GM12874 (cell line): ENCODE measurements at regions not wholly inside any gene's neighbourhood (a gene's known extent, or its start where the extent isn't known, plus 50 kb on each side); places are given as distances from the start of the nearest gene placed in this dataset.

Experiments used
- CTCF ChIP-seq: IDR thresholded peaks from 2 replicates; pipeline ENCODE4 v1.5.1; 2011; ENCODE audit warnings: low read depth, mild to moderate bottlenecking, control low read depth, low read length, moderate library complexity; ENCODE audit not compliant: insufficient read depth

- TF ChIP-seq CTCF = no peak
These were observed 104.0 kb upstream of the SSTR1 start for GRCh38 chr14:38103542-38104225.

DNA sequence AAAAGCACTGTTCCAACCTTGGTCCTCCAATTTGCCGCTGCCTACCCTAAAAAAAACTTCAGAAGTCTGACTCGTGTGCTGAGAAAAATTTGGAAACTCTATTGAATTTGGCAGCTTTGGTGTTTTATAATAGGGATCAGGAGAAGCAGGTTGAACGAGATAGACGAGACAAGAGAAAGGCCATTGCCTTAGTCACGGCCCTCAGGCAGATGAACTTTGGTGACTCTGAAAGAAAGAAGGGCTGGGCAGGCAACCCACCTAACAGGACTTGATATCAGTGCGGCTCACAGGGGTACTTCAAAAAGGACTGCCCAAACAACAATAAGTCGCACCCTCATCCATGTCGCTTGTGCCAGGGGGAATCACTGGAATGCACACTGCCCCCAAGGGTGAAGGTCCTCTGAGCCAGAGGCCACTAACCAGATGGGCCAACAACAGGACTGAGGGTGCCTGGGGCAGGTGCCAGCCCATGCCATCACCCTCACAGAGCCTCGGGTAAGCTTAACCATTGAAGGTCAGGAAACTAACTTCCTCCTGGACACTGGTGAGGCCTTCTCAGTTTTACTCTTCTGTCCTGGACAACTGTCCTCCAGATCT, 102.5 kb upstream of the SSTR1 start:
- TF ChIP-seq CTCF = no peak

DNA sequence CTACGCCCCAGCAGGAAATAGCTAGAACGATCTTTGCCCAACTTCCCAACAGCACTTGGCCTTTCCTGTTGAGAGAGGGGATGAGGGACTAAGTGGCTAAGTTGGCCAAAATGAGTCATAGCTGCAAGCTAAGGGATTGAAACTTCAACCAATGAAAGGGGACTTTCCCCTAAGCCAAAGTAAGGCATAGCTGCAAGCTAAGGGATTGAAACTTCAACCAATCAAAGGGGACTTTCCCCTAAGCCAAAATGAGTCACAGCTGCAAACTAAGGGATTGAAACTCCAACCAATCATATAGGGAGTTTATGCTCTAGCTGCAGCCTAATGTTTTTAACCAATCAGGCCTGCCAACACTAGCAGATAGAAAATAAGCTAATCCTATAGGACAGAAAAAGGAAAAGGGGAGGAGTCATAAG, 100.5 kb upstream of the SSTR1 start:
- TF ChIP-seq CTCF = no peak

DNA sequence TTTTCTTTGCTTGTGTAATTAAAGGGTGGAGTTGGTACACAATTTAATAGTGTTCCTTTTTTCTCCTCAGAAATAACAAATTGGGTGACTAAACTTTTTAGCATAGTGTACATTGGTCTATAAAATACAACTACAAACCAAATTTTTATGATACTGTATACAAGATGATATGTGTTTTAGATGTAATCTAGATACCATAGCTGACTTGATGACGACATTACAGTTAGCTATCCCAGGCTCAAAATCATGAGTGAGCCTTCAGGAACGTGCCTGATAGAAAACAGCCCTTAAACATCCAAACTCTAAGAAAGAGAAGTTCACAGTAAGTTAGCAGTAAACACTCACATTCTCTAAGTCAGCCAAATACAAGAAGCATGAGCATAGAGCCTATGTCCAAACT, 99.0 kb upstream of the SSTR1 start:
- no peak for TF ChIP-seq CTCF

- no peak for TF ChIP-seq CTCF
These were observed 97.4 kb upstream of the SSTR1 start for GRCh38 chr14:38110258-38110657.

DNA sequence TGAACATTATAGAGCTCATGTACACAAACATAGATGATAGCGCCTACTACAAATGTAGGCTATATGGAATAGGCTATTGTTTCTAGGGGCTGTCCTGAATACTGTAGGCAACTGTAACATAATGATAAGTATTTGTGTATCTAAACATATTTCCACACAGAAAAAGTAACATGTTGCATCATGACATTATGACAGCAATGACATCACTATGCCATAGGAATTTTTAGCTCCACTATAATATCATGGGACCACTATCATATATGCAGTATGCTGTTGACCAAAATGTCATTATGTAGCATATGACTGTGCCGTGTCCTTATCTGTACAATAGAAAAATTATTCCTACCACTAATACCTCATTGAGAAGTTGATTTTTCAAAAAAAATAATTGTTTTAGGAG, 96.7 kb upstream of the SSTR1 start:
- TF ChIP-seq CTCF = no peak

DNA sequence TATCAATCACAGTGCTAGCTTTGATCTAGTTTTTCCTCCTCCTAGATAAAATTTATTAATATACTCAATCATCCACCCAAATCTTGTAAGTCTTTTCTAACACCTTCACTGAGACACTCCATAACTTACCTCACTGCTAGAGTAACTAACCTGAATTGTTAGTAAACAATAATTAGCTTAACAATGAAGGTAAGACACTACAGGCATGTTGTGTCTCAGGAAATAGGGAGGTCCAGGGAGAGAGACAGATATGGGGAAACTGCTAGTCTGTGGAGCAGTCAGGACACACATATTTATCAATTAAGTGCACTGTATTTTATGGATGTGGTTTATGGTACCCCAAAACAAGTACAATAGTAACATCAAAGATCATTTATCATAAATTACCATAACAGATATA, 94.2 kb upstream of the SSTR1 start:
- TF ChIP-seq CTCF = no peak
